ENCODE measurements at regions not wholly inside any gene's neighbourhood (a gene's known extent, or its start where the extent isn't known, plus 50 kb on each side); places are given as distances from the start of the nearest gene placed in this dataset.

DNA sequence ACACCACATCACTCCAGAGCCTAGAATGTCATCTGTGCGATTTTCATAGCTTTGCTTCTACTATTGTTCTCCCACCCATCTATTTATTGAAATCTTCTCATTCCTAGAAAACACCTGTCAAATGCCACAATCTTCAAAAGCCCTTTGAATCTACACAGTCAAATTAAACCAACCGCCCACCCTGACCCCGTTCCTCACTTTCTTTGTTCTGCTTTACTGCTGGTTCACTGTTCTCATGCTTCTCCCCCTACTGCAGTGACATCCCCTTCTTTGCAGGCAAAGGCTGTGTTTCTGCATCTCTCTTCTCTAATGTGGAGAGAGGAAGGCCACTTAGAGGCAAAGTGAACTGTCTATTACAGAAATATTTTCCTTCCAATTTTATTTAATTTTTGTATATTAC is 152.4 kb upstream of the NEBL start:
- no peak for TF ChIP-seq REST (IDR thresholded peaks at IDR 0.05; ENCODE audit: insufficient read depth in 1 of 2, low read depth in 2 of 2, low read length in 1 of 2)
- no peak for TF ChIP-seq POLR2AphosphoS5 (IDR thresholded peaks at IDR 0.05; ENCODE audit: low read depth, low read length)
- TF ChIP-seq, protein P1, sequence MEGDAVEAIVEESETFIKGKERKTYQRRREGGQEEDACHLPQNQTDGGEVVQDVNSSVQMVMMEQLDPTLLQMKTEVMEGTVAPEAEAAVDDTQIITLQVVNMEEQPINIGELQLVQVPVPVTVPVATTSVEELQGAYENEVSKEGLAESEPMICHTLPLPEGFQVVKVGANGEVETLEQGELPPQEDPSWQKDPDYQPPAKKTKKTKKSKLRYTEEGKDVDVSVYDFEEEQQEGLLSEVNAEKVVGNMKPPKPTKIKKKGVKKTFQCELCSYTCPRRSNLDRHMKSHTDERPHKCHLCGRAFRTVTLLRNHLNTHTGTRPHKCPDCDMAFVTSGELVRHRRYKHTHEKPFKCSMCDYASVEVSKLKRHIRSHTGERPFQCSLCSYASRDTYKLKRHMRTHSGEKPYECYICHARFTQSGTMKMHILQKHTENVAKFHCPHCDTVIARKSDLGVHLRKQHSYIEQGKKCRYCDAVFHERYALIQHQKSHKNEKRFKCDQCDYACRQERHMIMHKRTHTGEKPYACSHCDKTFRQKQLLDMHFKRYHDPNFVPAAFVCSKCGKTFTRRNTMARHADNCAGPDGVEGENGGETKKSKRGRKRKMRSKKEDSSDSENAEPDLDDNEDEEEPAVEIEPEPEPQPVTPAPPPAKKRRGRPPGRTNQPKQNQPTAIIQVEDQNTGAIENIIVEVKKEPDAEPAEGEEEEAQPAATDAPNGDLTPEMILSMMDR (IDR thresholded peaks at IDR 0.05) = no peak
- no peak for TF ChIP-seq SIN3A (IDR thresholded peaks at IDR 0.05; ENCODE audit: borderline replicate concordance, insufficient read depth, low read depth, low read length)
